ENCODE measurements at regions not wholly inside any gene's neighbourhood (a gene's known extent, or its start where the extent isn't known, plus 50 kb on each side); places are given as distances from the start of the nearest gene placed in this dataset.

GRCh38 chr10:31709028-31709427 is 219.6 kb downstream of the ARHGAP12 start:
- no peak for DNase-seq

GRCh38 chr10:31708474-31708873 is 220.2 kb downstream of the ARHGAP12 start:
- DNase-seq, result no peak

DNA sequence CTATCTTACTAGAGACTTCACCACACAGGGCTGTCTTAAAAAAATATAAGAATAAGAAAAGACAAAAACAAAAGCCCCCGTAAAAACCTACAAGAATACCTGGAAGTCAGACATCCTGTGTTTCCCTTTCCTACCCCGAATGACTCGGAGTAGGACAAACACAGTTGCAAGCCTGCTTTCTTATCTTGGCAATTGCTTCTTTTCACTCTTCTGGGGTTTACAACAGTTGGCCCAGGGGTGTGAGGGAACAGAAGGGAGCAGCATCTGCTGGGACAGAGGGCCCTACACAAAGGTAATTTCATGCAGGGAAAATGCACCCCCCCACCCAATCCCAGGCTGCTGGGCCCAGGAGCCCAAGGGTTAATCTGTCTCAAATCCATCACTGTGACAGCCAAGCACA is 220.6 kb downstream of the ARHGAP12 start:
- no peak for DNase-seq

DNA sequence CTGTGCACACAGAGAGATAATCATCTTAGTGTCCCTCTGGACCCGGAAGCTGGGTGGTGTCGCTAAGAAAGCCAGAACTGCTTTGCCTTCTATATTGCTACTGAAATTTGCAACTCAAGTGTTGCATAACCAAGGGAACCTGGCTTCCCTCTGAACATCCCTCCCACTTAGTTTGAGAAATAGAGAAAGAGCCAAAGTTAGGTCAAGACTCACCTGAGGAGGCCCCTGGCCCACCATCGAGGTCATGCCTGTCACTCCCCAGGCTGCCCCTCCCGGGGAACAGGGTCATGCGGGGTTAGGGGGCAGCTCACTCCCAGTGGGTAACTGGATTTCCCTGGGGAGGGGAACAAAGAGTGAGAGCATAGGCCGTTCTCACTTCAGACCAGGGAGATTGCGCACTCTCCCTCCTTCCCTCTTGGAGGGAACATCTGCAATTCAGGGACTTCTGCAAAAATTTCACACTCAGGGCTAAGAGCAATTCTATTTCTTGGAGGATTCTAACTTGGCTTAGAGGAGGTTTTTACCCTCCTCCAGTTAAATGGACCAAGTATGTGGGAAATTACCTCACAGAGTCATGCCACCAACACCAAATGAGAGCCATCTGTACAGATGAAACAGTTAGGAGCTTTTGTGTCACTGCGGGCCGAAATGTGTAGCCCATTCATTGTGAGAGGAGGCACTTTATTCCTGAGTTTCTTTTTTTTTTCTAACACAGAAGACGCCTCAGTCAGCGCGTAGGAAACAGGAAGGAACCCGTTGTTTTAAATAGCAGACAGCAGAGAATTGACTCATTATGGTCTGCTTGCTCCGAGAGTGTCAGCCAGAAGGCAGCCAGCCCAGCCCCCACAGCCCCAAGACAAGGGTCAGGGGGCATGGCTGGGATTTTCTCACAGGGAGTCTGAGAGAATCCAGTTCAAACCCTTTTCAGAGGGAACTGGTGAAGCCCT is 221.3 kb downstream of the ARHGAP12 start:
- DNase-seq, result peak; percentile 72

DNA sequence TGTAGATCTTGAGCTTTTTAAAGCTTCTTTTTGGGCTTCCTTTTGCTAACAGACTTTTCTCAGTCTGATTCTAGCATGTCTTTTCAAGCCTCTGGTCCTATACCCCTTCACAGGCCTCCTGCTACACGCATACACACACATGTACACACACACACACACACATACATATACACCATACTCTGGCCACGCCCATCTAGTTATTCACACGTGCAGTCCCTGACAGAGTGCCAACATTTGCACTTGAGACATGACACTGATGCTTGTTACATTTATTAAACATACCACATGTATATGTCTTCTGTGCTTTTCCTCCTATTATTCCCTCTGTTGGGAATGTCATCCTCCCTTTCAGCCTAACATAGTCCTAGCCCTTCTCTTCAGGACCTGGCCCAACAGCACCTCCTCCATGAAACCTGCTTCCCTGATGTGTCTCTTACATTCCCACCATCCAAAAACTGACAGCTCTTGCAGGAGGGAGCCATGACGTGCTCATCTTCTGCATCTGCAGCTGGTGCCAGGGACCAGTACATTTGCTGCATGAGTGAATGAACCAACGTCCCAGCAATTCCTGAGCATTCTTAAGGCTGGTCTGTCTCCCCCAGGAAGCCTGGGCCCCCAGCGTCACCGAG is 222.1 kb downstream of the ARHGAP12 start:
- DNase-seq, result no peak

DNA sequence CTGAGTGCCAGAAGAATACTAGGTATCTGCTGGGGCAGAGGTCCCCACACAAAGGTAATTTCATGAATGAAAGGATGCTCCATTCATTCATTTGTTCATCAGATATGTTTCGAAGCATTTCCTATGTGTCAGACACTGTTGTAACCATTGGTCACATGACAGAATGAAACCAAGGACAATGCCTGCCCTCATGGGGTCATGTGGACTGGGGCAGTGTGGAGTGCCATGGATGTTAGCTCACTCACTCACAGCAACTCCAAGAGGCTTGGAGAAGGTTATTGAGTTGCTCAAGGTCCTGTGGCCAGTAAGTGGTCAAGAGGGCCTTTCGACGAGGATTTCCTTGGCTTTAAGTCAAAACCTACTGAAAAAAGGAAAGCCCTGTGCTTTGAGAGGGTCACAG is 223.5 kb downstream of the ARHGAP12 start:
- DNase-seq, result no peak

DNA sequence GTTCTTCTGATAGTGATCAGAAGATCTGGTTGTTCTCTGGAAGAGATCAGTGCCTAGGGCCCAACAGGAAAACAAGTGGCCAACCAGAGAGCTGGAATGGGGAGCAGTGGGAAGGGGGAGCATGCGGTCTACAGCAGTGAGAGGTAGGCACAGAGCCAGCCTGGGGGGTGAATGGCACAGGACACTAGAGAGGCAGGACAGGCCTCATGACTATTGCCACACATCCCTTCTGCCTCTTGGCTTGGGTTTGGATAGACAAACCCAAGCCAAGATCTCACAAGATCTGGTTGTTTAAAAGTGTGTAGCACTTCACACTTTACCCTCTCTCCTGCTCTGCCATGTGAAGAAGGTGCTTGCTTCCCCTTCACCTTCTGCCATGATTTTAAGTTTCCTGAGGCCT is 224.4 kb downstream of the ARHGAP12 start:
- no peak for DNase-seq

- DNase-seq, result no peak
Observed at GRCh38 chr10:31702954-31703353, 225.7 kb downstream of the ARHGAP12 start.

DNA sequence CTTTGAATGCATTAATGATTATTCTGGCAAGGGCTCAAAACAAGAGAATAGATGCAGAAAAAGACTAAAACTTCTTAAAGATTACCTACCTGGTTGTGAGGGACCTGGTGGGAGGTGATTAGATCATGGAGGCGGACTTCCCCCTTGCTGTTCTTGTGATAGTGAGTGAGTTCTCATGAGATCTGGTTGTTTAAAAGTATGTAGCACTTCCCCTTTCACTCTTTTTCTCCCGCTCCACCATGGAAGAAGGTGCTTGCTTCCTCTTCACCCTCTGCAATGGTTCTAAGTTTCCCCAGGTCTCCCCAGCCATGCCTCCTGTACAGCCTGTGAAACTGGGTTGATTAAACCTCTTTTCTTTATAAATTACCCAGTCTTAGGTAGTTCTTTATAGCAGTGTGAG is 226.6 kb downstream of the ARHGAP12 start:
- no peak for DNase-seq

DNA sequence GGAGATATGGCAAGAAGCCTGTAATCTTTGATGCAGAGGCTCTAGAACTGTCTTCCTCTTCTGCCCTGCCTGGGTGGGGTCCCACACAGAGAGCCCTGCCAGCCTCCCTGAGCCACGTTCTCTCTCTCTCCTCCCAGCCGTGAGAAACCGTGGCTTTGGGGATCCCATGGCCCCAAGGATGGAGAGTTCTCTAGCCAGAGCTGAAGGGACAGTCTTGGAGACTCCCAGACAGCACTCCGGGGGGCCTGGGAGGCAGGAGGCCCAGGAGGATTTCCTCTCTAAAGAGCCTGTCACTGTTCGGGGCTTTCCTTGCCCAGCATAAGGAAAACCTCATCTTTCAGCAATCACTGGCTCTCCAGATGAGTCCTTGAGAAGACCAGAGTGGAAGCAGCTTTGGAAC is 227.1 kb downstream of the ARHGAP12 start:
- no peak for DNase-seq

GRCh38 chr10:31700181-31700611 is 228.4 kb downstream of the ARHGAP12 start:
- no peak for DNase-seq

- DNase-seq, result no peak
Observed at GRCh38 chr10:31698181-31698830, 230.3 kb downstream of the ARHGAP12 start.

- no peak for DNase-seq
Observed at GRCh38 chr10:31697271-31698180, 231.1 kb downstream of the ARHGAP12 start.

DNA sequence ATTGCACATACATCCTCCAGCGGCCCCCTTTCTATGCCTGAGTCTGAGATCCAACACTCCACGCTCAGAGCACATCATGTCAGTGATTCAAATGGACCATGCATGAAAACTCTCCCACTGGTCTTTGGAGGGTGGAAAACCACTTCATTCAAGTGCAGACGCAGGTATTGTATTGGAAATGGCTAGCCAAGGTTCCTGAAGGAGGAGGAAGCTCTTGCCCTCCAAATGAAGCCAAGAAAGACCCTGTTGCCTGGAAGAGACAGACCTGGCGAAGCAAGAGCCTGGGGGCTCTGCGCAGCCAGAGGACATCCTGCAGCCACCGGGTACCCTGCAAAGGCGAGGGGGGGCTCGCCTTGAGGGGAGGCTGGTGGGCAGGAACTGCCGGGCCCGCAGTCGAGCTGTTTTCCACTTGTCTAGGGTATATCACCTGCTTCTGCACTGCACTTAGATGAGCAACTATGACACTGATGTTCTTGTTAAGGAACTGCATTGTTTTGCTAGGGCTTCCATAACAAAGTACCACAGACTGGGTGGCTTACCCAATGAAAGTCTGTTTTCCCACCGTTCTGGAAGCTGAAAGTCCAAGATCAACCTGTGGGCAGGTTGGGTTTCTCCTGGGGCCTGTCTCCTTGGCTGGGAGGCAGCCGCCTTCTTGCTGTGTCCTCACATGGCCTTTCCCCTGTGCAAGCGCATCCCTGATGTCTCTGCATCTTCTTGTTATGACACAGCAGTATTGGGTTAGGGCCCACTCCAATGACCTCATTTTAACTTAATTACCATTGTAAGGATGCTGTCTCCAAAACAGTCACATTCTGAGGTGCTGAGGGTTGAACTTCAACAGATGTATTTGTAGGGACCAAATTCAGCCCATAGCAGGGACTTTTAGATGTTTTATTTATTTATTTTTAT is 233.4 kb downstream of the ARHGAP12 start:
- DNase-seq, result no peak

DNA sequence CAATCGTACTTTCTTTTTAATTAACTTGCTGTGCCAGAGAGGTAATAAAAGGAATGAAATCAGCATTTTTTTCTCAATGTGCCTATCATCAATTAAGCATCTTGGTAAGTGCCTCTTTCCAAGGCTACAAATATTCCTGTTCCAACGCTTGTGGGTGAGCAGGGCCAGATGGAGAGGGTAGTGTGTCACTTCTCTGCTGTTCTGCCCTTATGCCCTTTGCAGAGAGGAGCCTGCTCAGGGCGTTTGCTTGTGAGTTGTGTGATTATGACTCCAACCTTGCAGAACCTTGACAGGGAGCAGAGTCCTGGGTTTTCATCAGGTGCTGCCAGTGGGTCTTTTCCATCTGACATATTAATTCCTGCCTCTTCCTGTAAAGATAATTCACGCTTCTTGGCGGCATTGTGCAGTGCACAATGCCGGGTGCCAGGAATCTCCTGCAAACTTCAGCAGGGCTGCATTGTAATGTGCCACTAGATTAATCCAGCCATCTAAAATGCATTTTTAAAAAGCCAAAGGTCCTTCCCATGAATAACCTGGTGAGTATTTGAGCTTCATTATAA is 234.4 kb downstream of the ARHGAP12 start:
- DNase-seq, result no peak

DNA sequence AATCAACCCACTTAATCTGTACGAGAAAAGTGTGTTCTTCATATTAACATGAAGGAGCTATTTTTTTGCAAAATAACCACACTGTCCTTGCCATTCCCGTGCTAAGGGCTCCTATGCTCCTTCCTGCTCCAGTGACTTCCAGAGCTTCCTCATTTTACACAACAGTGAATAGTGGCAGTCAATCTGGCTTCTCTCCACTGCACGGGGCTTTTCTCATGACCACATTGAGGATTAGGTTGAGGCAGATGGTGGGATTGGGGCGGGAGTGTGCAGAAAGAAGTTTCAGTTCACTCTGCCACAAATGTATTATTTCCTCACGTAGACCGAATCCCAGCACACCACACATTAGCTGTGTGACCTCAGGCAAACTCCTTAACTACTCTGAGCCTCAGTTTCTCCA is 235.1 kb downstream of the ARHGAP12 start:
- DNase-seq, result no peak

DNA sequence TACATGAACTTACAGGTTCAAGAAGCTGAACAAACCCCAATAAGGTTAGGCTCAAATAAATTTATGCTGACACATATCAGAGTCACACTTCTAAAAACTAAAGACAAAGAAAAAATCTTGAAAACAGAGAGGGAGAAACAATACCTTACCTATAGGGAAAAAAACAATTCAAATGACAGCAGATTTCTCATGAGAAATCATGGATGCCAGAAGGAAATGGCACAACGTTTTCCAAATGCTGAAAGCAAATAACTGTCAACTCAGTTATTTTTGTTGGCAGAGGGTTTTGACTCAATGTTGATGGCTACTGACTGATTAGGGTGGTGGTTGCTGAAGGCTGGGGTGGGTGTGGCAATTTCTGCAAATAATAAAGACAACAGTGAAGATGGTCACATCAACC is 239.4 kb downstream of the ARHGAP12 start:
- no peak for DNase-seq

DNA sequence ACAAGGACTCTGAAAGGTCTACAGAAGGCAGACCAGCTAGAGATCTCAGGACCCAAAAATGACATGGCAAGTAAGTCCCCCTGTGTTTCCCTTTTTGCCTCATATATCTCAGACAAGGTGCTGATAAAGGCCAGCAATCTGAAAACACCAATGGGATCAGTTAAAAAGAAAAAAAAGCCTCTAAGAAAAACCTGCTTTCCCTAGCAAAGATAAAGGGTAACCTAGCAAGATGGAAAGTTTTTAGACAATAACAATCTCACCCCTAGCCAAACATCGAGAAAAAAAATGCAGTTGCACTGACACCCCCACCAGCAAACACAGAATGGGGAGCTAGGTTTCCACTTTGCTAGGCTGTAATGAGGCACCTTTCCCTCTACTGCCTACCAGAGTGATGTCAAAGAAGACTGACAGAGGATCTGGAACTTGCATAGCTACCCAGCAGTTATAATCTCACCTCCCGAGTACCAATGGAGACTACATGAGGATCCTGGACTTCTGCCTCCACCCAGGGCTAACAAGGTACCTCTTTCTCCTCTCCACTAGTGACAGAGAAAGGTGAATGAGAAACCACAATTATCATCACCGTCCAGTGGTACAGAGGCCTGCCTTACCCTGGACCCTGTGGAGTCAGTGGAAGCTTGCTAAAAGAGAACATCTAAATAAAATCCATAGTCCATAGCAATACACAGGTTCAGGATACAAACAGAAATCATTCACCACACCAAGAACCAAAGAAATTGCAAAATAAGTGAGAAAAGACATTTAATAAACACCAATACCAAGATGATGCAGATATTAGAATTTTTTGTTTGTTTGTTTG is 240.8 kb downstream of the ARHGAP12 start:
- DNase-seq, result no peak

DNA sequence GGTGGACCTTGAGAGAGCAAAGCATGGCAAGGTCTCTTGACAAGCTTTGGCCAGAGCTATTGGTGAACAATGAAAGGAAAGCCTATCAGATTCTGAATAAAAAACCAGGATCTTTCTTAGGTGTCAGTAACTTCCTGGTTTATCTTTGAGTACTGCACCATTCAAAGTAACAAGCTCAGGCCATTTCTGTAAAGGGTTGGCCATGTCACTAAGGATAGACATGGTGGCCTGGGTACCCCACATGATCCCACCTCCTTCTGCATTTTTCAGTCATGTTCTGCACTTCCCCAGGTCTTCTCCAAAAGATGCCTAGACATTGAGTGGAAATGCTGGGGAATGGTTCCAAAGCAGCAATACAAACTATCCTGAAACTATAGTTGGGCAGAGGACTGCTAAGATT is 242.0 kb downstream of the ARHGAP12 start:
- no peak for DNase-seq

DNA sequence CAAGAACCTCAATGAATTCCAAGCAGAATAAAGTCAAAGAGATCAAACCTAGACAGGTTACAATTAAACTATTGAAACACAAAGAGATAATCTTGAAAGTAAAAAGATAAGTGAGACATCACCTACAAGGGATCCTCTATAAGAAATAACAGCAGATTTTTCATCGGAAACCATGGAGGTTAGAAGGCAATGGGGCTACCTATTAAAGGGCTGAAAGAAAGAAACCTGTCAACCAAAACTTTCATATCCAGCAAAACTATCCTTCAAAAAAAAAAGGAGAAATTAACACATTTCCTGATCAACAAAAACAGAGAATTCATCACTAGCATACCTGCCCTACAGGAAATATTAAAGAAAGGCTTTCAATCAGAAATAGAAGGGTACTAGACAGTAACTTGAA is 244.9 kb downstream of the ARHGAP12 start:
- no peak for DNase-seq
